ENCODE measurements at regions not wholly inside any gene's neighbourhood (a gene's known extent, or its start where the extent isn't known, plus 50 kb on each side); places are given as distances from the start of the nearest gene placed in this dataset.

GRCh38 chr14:34347683-34348082 lies 114.4 kb downstream of the SPTSSA start:
- Histone ChIP-seq H3K27me3 (ENCODE audit: control insufficient read depth, extremely low read depth, insufficient read depth, low read length) (no peaks in the 10 kb centered on the region), H3K27ac (ENCODE audit: control insufficient read depth, insufficient read depth, low read length) (no peak overlapping the region), H3K36me3 (ENCODE audit: control insufficient read depth in 2 of 2, extremely low read depth in 1 of 2, insufficient read depth in 2 of 2, low read length in 2 of 2) (no peaks in the 10 kb centered on the region), H2AFZ (ENCODE audit: control insufficient read depth, low read length) (no peak overlapping the region), H3K9me1 (ENCODE audit: control insufficient read depth, extremely low read depth, insufficient read depth, low read length) (no peaks in the 10 kb centered on the region), H3K4me3 (ENCODE audit: control insufficient read depth in 2 of 3, extremely low read depth in 1 of 3, insufficient read depth in 2 of 3, low read depth in 1 of 3, low read length in 3 of 3) (no peak overlapping the region), H3K4me2 (ENCODE audit: control insufficient read depth, extremely low read depth, insufficient read depth, low read depth, low read length) (no peak overlapping the region), H3K9ac (ENCODE audit: control insufficient read depth, extremely low read depth, insufficient read depth, low read length) (no peak overlapping the region), H4K20me1 (ENCODE audit: control insufficient read depth, extremely low read depth, insufficient read depth, low read length) (no peaks in the 10 kb centered on the region), H3K9me3 (ENCODE audit: control insufficient read depth, low read depth, low read length) (no peaks in the 10 kb centered on the region), H3K79me2 (ENCODE audit: control insufficient read depth, insufficient read depth, low read length) (no peaks in the 10 kb centered on the region), H3K4me1 (ENCODE audit: control insufficient read depth, extremely low read depth, insufficient read depth, low read length) (no peaks in the 10 kb centered on the region)
- FAIRE-seq (no peak), DNase-seq (ENCODE audit: low read depth, low spot score) (no peak)
- no peak for TF ChIP-seq CTCF (optimal IDR thresholded peaks at IDR 0.05 in 1 of 3, IDR thresholded peaks at IDR 0.05 in 1 of 3, conservative IDR thresholded peaks at IDR 0.05 in 1 of 3; ENCODE audit: extremely low read depth in 1 of 3, insufficient read depth in 2 of 3, low read length in 3 of 3)
- TF ChIP-seq EZH2 (IDR thresholded peaks at IDR 0.05; ENCODE audit: low read length) = no peak
- dilution Hi-C loops (cut with MboI; ENCODE audit: extremely low pct_ligation_motif_present, low sequenced_read_pairs) = no loop called here

DNA sequence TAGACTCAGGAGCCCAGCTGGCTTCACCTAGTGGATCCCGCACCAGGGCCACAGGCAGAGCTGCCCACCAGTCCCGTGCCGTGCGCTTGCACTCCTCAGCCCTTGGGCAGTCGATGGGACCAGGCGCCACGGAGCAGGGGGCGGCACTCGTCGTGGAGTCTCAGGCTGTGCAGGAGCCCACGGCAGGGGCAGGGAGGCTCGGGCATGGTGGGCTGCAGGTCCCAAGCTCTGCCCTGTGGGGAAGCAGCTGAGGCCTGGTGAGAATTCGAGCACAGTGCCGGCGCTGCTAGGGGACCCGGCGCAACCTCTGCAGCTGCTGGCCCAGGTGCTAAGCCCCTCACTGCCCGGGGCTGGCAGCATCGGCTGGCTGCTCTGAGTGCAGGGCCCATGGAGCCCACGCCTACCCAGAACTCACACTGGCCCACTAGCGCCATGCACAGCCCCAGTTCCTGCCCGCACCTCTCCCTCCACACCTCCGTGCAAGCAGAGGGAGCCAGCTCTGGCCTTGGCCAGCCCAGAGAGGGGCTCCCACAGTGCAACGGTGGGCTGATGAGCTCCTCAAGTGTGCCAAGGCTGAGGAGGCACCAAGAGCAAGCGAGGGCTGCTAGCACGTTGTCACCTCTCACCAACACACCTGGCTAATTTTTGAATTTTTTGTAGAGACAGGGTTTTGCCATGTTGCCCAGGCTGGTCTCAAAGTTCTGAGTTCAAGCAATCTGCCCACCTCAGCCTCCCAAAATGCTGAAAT lies 116.1 kb downstream of the SPTSSA start:
- Histone ChIP-seq H3K9me1 (ENCODE audit: control insufficient read depth, extremely low read depth, insufficient read depth, low read length) (no peaks in the 10 kb centered on the region), H3K9me3 (ENCODE audit: control insufficient read depth, low read depth, low read length) (no peaks in the 10 kb centered on the region), H3K4me1 (ENCODE audit: control insufficient read depth, extremely low read depth, insufficient read depth, low read length) (no peaks in the 10 kb centered on the region), H3K79me2 (ENCODE audit: control insufficient read depth, insufficient read depth, low read length) (no peaks in the 10 kb centered on the region), H3K4me2 (ENCODE audit: control insufficient read depth, extremely low read depth, insufficient read depth, low read depth, low read length) (no peak overlapping the region), H4K20me1 (ENCODE audit: control insufficient read depth, extremely low read depth, insufficient read depth, low read length) (no peaks in the 10 kb centered on the region), H3K27ac (ENCODE audit: control insufficient read depth, insufficient read depth, low read length) (no peak overlapping the region), H2AFZ (ENCODE audit: control insufficient read depth, low read length) (no peak overlapping the region), H3K36me3 (ENCODE audit: control insufficient read depth in 2 of 2, extremely low read depth in 1 of 2, insufficient read depth in 2 of 2, low read length in 2 of 2) (no peaks in the 10 kb centered on the region), H3K27me3 (ENCODE audit: control insufficient read depth, extremely low read depth, insufficient read depth, low read length) (no peaks in the 10 kb centered on the region), H3K4me3 (ENCODE audit: control insufficient read depth in 2 of 3, extremely low read depth in 1 of 3, insufficient read depth in 2 of 3, low read depth in 1 of 3, low read length in 3 of 3) (no peak overlapping the region), H3K9ac (ENCODE audit: control insufficient read depth, extremely low read depth, insufficient read depth, low read length) (no peak overlapping the region)
- no peak for TF ChIP-seq CTCF (optimal IDR thresholded peaks at IDR 0.05 in 1 of 3, IDR thresholded peaks at IDR 0.05 in 1 of 3, conservative IDR thresholded peaks at IDR 0.05 in 1 of 3; ENCODE audit: extremely low read depth in 1 of 3, insufficient read depth in 2 of 3, low read length in 3 of 3)
- TF ChIP-seq EZH2 (IDR thresholded peaks at IDR 0.05; ENCODE audit: low read length) = no peak
- FAIRE-seq (no peak), DNase-seq (ENCODE audit: low read depth, low spot score) (no peak)
- dilution Hi-C loops (cut with MboI; ENCODE audit: extremely low pct_ligation_motif_present, low sequenced_read_pairs) = no loop called here

Measured in keratinocyte (primary cell).